OCI-LY3 (cell line): ENCODE measurements at regions not wholly inside any gene's neighbourhood (a gene's known extent, or its start where the extent isn't known, plus 50 kb on each side); places are given as distances from the start of the nearest gene placed in this dataset.

Source experiments
- CTCF ChIP-seq: fragments of 200-600, 300-600 bp; sonication (generic); IDR thresholded peaks from 2 replicates; pipeline ENCODE4 v1.5.1; 2014; ENCODE audit warnings: antibody characterized with exemption, low read length, low read depth
- EZH2phosphoT487 ChIP-seq: fragments of 200-600 bp; shearing (Covaris generic); IDR thresholded peaks from 2 replicates; pipeline ENCODE4 v1.6.1; 2018; ENCODE audit warnings: antibody characterized with exemption, mixed run types, low read depth

DNA sequence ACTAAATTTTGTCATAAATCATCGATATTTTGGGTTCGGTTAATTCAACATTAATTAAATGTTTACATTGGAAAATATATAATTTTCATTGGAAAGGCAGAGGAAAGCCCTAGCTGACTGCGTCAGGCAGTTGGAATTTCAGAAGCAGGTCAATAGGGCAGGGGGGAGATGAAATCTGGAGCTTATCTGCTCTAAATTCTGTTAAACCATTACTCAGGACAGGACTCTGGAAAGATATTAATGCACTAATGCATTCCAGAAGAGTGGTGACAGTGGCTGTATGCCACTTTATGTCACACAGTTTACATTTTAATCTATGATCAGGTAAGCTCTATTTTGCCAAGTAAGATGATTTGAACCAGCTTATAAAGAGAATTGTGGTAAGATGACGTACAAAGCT lies 153.0 kb upstream of the B3GALT2 start:
- no peak for TF ChIP-seq CTCF
- TF ChIP-seq EZH2phosphoT487, result no peak
